ENCODE measurements at regions not wholly inside any gene's neighbourhood (a gene's known extent, or its start where the extent isn't known, plus 50 kb on each side); places are given as distances from the start of the nearest gene placed in this dataset.

DNA sequence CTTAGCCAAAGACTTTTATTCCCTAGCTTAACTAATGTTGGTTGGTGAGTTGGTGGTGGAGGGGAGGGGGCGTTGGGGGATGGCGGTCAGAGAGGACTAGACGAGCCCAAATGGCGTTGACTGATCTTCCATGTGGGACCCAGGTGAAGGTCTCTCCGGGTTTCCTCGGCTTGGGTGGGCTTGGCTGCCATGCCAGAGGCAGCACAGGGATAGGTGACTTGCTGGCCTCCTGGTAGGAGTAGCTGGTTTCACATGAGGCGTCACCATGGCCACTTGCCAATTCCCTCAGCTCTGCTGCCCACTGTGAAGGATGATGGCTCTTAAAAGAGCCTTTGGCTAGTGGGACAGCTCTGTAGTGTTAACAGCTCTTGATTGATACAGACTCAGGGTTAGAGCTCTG lies 1337.0 kb upstream of the FAM98A start:
- TF ChIP-seq, protein P1, sequence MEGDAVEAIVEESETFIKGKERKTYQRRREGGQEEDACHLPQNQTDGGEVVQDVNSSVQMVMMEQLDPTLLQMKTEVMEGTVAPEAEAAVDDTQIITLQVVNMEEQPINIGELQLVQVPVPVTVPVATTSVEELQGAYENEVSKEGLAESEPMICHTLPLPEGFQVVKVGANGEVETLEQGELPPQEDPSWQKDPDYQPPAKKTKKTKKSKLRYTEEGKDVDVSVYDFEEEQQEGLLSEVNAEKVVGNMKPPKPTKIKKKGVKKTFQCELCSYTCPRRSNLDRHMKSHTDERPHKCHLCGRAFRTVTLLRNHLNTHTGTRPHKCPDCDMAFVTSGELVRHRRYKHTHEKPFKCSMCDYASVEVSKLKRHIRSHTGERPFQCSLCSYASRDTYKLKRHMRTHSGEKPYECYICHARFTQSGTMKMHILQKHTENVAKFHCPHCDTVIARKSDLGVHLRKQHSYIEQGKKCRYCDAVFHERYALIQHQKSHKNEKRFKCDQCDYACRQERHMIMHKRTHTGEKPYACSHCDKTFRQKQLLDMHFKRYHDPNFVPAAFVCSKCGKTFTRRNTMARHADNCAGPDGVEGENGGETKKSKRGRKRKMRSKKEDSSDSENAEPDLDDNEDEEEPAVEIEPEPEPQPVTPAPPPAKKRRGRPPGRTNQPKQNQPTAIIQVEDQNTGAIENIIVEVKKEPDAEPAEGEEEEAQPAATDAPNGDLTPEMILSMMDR (conservative IDR thresholded peaks at IDR 0.05; ENCODE audit: low read length), result no peak
- no peak for TF ChIP-seq EZH2phosphoT487 (IDR thresholded peaks at IDR 0.05; ENCODE audit: borderline replicate concordance)
